GM18861 (cell line): ENCODE measurements at regions not wholly inside any gene's neighbourhood (a gene's known extent, or its start where the extent isn't known, plus 50 kb on each side); places are given as distances from the start of the nearest gene placed in this dataset.
"Not testable (repeated sequence)": the region's sequence is repeated elsewhere in the genome, so short reads cannot be mapped to it uniquely, and the experiment has no call there.

Source experiments
- ATAC-seq: cut with Tn5 transposase; IDR thresholded peaks from one replicate; pipeline ENCODE4 v1.9.1; 2021; ENCODE audit not compliant: unreplicated experiment

GRCh38 chr12:17016116-17016864 lies 410.3 kb upstream of the LMO3 start:
- ATAC-seq: no peak

DNA sequence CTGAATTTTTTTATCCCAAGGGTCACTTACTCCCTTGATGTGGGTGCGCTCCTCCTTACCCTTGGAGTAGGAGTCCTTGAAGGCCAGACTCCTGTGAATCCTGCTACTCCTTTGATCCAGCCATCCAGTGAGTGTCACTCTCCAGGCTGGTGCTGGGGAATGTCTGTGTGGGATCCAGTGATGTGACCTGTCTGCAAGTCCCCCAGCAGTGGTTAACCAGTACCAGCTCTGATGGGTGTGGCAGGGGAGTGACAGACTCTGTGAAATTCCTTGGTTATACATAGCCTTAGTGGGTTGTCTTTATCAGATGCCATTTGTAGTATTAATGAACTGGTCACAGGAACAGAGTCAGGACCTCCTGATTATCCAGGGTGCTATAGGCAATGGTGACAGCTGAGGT lies 409.5 kb upstream of the LMO3 start:
- ATAC-seq: no peak

- ATAC-seq: not testable (repeated sequence)
Measured at GRCh38 chr12:17007442-17008040, 401.6 kb upstream of the LMO3 start.

DNA sequence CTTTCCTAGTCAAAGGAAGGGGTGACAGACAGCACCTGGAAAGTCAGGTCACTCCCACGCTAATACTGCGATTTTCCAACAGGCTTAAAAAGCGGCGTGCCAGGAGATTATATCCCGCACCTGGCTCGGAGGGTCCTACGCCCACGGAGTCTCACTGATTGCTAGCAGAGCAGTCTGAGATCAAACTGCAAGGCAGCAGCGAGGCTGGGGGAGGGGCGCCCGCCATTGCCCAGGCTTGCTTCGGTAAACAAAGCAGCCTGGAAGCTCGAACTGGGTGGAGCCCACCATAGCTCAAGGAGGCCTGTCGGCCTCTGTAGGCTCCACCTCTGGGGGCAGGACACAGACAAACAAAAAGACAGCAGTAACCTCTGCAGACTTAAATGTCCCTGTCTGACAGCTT lies 392.6 kb upstream of the LMO3 start:
- not testable (repeated sequence) for ATAC-seq

DNA sequence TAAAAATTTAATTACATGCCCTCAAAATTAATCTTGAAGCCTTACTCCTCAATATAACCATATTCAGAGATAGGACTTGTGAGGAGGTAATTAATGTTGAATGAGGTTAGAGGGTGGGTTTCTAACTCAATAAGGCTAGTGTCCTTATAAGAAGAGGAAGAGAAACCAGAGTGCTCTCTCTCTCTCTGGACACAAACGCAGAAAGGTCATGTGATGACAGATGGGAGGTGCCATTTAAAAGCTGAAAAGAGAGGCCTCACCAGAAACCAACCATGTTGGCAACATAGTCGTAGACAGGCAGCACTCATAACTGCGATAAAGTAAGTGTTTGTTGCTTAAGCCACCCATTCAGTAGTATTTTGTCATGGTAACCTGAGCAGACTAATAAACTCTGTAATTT lies 378.5 kb upstream of the LMO3 start:
- no peak for ATAC-seq

DNA sequence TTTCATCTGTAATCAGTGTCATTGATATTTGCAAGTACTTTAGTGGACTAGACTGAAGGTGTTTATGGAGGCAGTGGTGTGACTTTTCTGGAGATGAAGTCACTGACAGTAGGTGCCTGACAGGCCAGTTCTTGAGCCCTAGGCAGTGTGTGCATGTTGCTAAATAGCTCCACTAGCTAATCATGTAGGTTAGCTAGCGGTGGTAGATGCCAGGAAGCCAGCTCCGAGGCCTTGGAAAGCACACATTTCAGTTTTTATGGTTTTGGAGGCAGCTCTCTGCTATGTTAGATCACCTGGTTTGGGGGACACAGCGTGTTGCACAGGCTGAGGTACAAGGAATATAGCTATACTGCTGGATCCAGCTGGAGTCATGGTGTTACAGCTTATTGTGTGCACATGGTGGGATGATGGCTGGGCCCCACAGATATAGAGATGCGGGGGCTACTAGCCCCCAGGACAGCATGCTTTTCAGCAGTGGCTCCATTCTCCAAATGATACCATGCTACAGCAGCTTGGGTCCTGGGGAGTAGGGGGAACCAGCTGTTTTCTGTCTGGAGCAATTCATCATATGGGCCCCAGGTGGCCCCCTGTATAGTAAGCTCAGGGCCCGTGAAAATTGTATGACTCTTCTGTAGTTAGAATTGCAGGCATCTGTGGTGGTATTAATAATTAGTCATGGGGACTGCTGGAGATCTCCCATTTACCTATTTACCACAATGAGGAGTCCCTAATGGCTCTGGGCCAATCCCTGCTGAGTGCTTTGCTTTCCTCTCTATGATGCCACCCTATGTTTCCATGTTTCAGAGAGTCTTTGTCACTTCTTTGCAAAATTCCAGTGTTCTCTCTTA lies 367.2 kb upstream of the LMO3 start:
- no peak for ATAC-seq

DNA sequence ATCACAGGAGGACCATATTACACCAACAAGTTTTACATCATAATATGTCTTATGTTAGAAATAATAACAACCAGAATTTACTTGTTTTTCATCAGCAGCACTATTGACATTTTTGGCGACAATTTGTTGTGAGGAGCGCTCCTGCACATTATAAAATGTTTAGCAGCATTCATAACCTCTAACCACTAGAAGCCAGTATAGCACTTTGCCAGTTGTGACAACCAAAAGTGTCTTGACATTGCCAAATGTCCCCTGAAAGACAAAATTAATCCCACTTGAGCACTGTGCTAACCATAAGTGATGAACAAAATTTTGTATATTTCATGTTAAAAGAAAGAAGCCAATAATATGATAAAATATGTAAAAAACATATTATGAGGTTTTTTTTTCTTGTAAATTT lies 356.9 kb upstream of the LMO3 start:
- no peak for ATAC-seq

DNA sequence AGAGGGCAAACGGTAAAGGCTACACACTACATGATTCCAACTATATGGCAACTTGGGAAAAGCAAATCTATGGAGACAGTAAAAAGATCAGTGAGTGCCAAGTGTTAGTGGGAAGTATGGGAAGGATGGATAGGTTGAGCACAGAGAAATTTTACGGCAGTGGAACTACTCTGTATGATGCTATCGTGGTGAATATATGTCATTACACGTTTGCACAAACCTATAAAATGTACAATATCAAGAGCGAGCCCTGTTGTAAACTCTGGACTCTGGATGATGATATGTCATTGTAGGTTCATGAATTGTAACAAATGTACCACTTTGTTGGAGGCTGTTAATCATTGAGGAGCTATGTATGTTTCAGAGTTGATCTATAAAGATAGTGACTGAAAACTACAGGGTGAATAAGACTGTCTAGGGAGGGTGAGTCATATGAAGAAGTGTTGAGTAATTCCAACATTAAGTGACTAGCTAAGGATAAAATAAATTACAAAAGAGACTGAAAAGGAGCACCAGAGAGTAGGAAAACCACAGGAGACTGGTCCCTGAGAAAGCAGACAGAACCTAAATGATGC lies 349.2 kb upstream of the LMO3 start:
- peak; percentile 93 for ATAC-seq

- no peak for ATAC-seq
Measured at GRCh38 chr12:16949871-16950667, 344.1 kb upstream of the LMO3 start.

DNA sequence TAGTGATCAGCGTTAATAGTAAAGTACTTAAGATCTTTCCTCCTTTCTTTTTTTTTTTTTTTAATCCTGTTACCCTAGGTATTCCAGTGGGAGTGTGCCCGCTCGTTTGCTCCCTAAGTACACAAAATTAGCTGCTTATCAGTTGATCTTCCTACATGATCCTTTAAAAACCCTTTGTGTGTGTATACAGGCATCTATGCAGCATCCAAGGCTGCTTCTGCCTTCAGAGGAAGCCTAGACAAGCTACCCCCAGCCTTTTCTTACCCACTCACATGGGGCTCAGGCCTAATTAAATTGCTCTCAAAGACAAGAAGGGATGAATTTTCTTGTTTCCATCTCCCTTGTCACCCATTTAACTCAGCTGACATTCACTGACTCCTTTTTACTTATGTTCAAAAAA lies 343.4 kb upstream of the LMO3 start:
- no peak for ATAC-seq

- no peak for ATAC-seq
Measured at GRCh38 chr12:16946704-16947103, 340.7 kb upstream of the LMO3 start.

DNA sequence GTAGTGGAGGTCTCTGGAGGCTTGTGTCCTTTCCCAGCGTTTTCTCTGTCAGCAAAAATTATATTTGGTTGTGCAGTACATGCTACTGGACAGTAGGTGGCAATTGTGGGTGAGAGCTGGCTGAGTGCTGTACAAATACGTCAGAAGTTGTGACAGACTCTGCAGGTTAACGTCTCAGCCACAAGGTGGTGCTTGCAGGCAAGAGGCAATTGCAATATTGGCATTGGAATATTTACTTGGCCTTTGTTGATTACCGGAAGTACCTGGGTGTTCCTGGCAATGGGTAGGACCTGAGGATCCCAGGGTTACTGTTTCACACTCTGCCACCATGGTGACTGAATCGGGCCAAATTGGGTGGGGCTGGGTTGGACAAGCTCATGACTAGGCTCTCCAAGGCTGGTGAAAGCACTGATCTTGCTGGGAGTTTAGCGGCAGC lies 333.9 kb upstream of the LMO3 start:
- peak; percentile 97 for ATAC-seq

DNA sequence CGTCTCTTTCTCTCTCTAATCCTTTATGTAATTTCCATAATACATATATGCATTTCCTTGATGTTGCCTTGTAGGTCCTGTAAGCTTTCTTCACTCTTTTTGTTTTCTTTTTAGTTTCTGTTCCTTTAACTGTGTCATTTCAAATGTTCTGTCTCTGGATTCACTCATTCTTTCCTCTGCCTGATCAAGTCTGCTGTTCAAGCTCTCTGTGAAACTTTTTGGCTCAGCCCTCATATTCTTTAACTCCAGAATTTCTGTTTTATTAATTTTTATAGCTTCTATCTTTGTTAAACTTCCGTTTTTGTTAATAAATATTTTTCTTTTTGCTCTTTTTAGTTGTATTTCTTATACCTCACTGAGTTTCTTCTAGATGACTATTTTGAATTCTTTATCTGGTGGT lies 321.3 kb upstream of the LMO3 start:
- no peak for ATAC-seq

DNA sequence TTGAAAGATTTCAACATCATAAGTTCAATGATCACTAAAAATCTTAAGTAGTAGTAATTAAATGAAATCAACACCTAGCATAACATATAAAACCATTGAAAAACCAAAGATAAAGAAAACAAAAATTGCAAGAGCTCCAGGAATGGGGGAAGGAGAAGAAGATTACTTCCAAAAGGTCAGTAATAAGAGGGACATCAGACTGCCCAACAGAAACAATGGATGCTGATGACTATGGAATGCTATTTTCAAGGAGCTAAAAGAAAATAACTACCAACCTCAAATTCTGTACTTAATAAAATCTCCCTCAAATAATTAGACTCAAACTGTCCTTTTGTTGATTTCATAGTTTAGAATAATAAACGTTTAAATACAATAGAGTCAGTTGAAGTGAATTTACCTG lies 314.5 kb upstream of the LMO3 start:
- no peak for ATAC-seq

DNA sequence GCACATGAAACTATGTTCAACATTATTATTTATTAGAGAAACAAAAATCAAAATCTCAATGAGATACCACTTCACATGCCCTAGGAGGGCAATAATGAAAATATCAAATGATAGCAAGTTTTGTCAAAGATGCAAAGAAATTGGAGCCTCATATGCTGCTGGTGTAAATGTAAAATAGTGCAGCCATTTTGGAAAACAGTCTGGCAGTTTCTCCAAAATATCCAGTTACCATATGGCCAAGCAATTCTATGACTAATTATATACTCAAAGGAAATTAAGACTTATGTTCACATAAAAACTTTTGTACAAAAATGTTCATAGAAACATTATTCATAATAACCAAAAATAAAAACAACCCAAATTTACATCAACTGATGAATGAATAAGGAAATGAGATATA lies 313.6 kb upstream of the LMO3 start:
- no peak for ATAC-seq

GRCh38 chr12:16914853-16915252 lies 308.9 kb upstream of the LMO3 start:
- ATAC-seq: no peak

- no peak for ATAC-seq
Measured at GRCh38 chr12:16913832-16914490, 308.0 kb upstream of the LMO3 start.

- no peak for ATAC-seq
Measured at GRCh38 chr12:16901946-16902345, 296.0 kb upstream of the LMO3 start.

GRCh38 chr12:16893426-16893825 lies 287.5 kb upstream of the LMO3 start:
- ATAC-seq: no peak

DNA sequence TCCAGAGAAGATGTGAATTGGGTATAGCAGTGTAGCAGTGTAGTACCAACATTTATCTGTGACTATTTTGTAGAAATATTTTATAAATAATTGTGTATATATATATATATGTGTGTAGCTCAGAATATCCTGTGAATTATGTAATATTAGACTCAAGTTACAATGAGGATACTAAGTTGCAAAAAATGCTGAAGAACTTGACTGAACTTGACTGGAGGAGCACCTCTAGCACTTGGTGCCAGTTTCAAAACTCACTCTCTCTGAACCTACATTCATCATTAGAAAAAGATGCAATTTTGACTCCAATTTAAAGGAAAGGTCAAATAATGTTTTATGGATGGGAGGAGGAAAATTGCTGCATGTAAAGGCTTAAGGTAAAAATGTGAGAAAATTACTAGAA lies 285.7 kb upstream of the LMO3 start:
- no peak for ATAC-seq
